ENCODE measurements at regions not wholly inside any gene's neighbourhood (a gene's known extent, or its start where the extent isn't known, plus 50 kb on each side); places are given as distances from the start of the nearest gene placed in this dataset.
"Not testable (repeated sequence)": the region's sequence is repeated elsewhere in the genome, so short reads cannot be mapped to it uniquely, and the experiment has no call there.

- peak; percentile 56 for DNase-seq (ENCODE audit: low read depth)
Measured at GRCh38 chr20:23141450-23142161, 55.5 kb upstream of the CD93 start.

- DNase-seq (ENCODE audit: low read depth): peak; percentile 53
Measured at GRCh38 chr20:23140991-23141390, 54.9 kb upstream of the CD93 start.

GRCh38 chr20:23139984-23140383 lies 53.9 kb upstream of the CD93 start:
- DNase-seq (ENCODE audit: low read depth): not testable (repeated sequence)

- no peak for DNase-seq (ENCODE audit: low read depth)
Measured at GRCh38 chr20:23139524-23139923, 53.4 kb upstream of the CD93 start.

- DNase-seq (ENCODE audit: low read depth): no peak
Measured at GRCh38 chr20:23138682-23139081, 52.6 kb upstream of the CD93 start.

GRCh38 chr20:23138226-23138625 lies 52.1 kb upstream of the CD93 start:
- no peak for DNase-seq (ENCODE audit: low read depth)

GRCh38 chr20:23136893-23137745 lies 51.0 kb upstream of the CD93 start:
- DNase-seq (ENCODE audit: low read depth): peak; percentile 97

- DNase-seq (ENCODE audit: low read depth): no peak
Measured at GRCh38 chr20:23135449-23136420, 49.6 kb upstream of the CD93 start.
